ENCODE measurements at regions not wholly inside any gene's neighbourhood (a gene's known extent, or its start where the extent isn't known, plus 50 kb on each side); places are given as distances from the start of the nearest gene placed in this dataset.

DNA sequence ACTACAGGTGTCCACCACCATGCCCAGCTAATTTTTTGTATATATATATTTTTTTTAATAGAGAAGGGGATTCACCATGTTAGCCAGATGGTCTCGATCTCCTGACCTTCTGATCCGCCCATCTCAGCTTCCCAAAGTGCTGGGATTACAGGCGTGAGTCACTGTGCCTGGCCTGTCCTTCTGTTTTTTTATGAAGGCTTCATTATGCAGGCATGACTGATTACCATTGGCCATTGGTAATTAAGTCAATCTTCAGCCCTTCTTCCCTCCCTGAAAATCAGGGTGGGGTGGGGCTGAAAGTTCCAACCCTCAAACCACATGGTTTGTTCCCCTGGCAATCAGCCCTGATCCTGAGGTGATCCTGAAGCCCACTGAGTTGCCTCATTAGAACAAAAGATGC is 336.9 kb downstream of the PTTG2 start:
- TF ChIP-seq POLR2AphosphoS5 (IDR thresholded peaks at IDR 0.05): no peak
- TF ChIP-seq, protein P1, sequence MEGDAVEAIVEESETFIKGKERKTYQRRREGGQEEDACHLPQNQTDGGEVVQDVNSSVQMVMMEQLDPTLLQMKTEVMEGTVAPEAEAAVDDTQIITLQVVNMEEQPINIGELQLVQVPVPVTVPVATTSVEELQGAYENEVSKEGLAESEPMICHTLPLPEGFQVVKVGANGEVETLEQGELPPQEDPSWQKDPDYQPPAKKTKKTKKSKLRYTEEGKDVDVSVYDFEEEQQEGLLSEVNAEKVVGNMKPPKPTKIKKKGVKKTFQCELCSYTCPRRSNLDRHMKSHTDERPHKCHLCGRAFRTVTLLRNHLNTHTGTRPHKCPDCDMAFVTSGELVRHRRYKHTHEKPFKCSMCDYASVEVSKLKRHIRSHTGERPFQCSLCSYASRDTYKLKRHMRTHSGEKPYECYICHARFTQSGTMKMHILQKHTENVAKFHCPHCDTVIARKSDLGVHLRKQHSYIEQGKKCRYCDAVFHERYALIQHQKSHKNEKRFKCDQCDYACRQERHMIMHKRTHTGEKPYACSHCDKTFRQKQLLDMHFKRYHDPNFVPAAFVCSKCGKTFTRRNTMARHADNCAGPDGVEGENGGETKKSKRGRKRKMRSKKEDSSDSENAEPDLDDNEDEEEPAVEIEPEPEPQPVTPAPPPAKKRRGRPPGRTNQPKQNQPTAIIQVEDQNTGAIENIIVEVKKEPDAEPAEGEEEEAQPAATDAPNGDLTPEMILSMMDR (IDR thresholded peaks at IDR 0.05; ENCODE audit: poor library complexity, severe bottlenecking): no peak
- no peak for TF ChIP-seq EP300 (conservative IDR thresholded peaks at IDR 0.05; ENCODE audit: poor library complexity, severe bottlenecking)
- no peak for TF ChIP-seq TAF1 (IDR thresholded peaks at IDR 0.05; ENCODE audit: low read depth)
- no peak for TF ChIP-seq EZH2 (IDR thresholded peaks at IDR 0.05; ENCODE audit: borderline replicate concordance, insufficient read depth, low read length, poor library complexity, severe bottlenecking)
- TF ChIP-seq, protein P2, sequence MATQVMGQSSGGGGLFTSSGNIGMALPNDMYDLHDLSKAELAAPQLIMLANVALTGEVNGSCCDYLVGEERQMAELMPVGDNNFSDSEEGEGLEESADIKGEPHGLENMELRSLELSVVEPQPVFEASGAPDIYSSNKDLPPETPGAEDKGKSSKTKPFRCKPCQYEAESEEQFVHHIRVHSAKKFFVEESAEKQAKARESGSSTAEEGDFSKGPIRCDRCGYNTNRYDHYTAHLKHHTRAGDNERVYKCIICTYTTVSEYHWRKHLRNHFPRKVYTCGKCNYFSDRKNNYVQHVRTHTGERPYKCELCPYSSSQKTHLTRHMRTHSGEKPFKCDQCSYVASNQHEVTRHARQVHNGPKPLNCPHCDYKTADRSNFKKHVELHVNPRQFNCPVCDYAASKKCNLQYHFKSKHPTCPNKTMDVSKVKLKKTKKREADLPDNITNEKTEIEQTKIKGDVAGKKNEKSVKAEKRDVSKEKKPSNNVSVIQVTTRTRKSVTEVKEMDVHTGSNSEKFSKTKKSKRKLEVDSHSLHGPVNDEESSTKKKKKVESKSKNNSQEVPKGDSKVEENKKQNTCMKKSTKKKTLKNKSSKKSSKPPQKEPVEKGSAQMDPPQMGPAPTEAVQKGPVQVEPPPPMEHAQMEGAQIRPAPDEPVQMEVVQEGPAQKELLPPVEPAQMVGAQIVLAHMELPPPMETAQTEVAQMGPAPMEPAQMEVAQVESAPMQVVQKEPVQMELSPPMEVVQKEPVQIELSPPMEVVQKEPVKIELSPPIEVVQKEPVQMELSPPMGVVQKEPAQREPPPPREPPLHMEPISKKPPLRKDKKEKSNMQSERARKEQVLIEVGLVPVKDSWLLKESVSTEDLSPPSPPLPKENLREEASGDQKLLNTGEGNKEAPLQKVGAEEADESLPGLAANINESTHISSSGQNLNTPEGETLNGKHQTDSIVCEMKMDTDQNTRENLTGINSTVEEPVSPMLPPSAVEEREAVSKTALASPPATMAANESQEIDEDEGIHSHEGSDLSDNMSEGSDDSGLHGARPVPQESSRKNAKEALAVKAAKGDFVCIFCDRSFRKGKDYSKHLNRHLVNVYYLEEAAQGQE (IDR thresholded peaks at IDR 0.05; ENCODE audit: borderline replicate concordance): no peak
- no peak for TF ChIP-seq RAD21 (conservative IDR thresholded peaks at IDR 0.05)
- no peak for TF ChIP-seq MXI1 (conservative IDR thresholded peaks at IDR 0.05; ENCODE audit: poor library complexity, severe bottlenecking)
- TF ChIP-seq SMC3 (conservative IDR thresholded peaks at IDR 0.05; ENCODE audit: poor library complexity): no peak
